ENCODE measurements at regions not wholly inside any gene's neighbourhood (a gene's known extent, or its start where the extent isn't known, plus 50 kb on each side); places are given as distances from the start of the nearest gene placed in this dataset.

DNA sequence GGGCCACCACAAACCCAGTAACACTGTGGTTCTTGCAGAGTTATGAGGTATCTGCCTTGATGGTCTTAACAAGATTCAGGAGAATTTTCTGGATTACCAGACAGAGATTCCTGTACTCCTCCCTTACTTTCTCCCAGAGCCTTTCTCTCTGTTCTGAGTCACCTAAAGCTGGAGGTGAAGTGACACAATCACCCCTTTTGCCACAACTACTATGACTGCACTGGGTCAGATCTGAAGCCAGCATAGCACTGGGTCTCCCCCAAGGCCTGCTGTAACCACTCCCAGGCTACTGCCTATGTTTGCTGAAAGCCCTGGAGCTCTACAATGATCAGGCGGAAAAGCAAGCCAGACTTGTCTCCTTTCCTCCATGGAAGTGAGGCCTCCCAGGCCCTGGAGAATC, 156.7 kb upstream of the NEGR1 start:
- Mint-ChIP-seq H3K27me3 (no peaks in the 10 kb centered on the region), H3K4me1 (no peaks in the 10 kb centered on the region), H3K9me3 (ENCODE audit: insufficient read depth) (peaks cover 3% of the 10 kb centered on the region), H3K4me3 (no peak overlapping the region), H3K27ac (no peak overlapping the region)
- intact Hi-C loops (cut with micrococcal nuclease) = no loop called here
- Histone ChIP-seq H4K20me1 (ENCODE audit: control insufficient read depth, insufficient read depth, low read length, poor library complexity, severe bottlenecking) (no peaks in the 10 kb centered on the region), H3K79me2 (ENCODE audit: control insufficient read depth, insufficient read depth, low read length) (no peaks in the 10 kb centered on the region), H3K27me3 (replicated peaks in 1 of 4; ENCODE audit: control extremely low read depth in 1 of 4, control insufficient read depth in 3 of 4, insufficient read depth in 4 of 4, low read length in 3 of 4) (no peaks in the 10 kb centered on the region), H3K9ac (ENCODE audit: low read length) (no peak overlapping the region), H3K36me3 (replicated peaks in 1 of 2; ENCODE audit: control extremely low read depth in 1 of 2, control insufficient read depth in 1 of 2, extremely low read depth in 1 of 2, insufficient read depth in 2 of 2, low read length in 1 of 2) (no peaks in the 10 kb centered on the region), H3K4me2 (replicated peaks; ENCODE audit: low read depth, low read length, poor library complexity, severe bottlenecking) (no peak overlapping the region), H3K27ac (ENCODE audit: low read length in 2 of 2) (no peak overlapping the region), H2AFZ (ENCODE audit: insufficient read depth, low read depth, low read length, poor library complexity, severe bottlenecking) (no peak overlapping the region), H3K9me3 (ENCODE audit: control extremely low read depth in 1 of 3, control insufficient read depth in 2 of 3, insufficient read depth in 1 of 3, low read length in 2 of 3) (peaks cover 0 to 6% (median 0%) of the 10 kb centered on the region in 3 donors), H3K4me1 (ENCODE audit: control insufficient read depth in 2 of 2, insufficient read depth in 2 of 2, low read length in 2 of 2) (no peaks in the 10 kb centered on the region), H3K4me3 (ENCODE audit: control extremely low read depth in 1 of 5, extremely low read depth in 1 of 5, insufficient read depth in 1 of 5, low read depth in 2 of 5, low read length in 4 of 5) (no peak overlapping the region)
- ATAC-seq (ENCODE audit: low read depth) (no peak), DNase-seq (no peak)
- CTCF ChIA-PET = no interaction called here
- POLR2A ChIA-PET = no interaction called here
- 89% methylated on average over 1 of the region's 1 CpG for WGBS (ENCODE audit: insufficient coverage)
- TF ChIP-seq EZH2 (IDR thresholded peaks at IDR 0.05; ENCODE audit: borderline replicate concordance, insufficient read depth, low read depth, low read length, poor library complexity, severe bottlenecking) = no peak
- TF ChIP-seq, protein P1, sequence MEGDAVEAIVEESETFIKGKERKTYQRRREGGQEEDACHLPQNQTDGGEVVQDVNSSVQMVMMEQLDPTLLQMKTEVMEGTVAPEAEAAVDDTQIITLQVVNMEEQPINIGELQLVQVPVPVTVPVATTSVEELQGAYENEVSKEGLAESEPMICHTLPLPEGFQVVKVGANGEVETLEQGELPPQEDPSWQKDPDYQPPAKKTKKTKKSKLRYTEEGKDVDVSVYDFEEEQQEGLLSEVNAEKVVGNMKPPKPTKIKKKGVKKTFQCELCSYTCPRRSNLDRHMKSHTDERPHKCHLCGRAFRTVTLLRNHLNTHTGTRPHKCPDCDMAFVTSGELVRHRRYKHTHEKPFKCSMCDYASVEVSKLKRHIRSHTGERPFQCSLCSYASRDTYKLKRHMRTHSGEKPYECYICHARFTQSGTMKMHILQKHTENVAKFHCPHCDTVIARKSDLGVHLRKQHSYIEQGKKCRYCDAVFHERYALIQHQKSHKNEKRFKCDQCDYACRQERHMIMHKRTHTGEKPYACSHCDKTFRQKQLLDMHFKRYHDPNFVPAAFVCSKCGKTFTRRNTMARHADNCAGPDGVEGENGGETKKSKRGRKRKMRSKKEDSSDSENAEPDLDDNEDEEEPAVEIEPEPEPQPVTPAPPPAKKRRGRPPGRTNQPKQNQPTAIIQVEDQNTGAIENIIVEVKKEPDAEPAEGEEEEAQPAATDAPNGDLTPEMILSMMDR (IDR thresholded peaks at IDR 0.05) = no peak

DNA sequence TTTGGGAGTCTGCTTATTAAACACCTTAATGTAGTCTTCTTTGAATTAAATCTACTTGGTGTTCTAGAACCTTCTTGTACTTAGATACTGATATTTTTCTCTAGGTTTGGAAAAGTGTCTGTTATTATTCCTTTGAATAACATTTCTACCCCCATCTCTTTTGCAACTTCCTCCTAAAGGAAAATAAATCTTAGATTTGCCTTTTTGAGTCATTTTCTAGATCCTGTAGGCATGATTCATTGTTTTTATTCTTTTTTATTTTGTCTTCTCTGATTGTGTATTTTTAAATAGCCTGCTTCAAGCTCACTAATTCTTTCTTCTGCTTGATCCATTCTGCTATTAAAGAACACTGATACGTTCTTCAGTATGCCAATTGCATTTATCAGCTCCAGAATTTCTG, 155.9 kb upstream of the NEGR1 start:
- CTCF ChIA-PET = no interaction called here
- Histone ChIP-seq H3K9me3 (ENCODE audit: control extremely low read depth in 1 of 3, control insufficient read depth in 2 of 3, insufficient read depth in 1 of 3, low read length in 2 of 3) (peaks cover 0 to 6% (median 0%) of the 10 kb centered on the region in 3 donors), H3K36me3 (replicated peaks in 1 of 2; ENCODE audit: control extremely low read depth in 1 of 2, control insufficient read depth in 1 of 2, extremely low read depth in 1 of 2, insufficient read depth in 2 of 2, low read length in 1 of 2) (no peaks in the 10 kb centered on the region), H4K20me1 (ENCODE audit: control insufficient read depth, insufficient read depth, low read length, poor library complexity, severe bottlenecking) (no peaks in the 10 kb centered on the region), H3K4me3 (ENCODE audit: control extremely low read depth in 1 of 5, extremely low read depth in 1 of 5, insufficient read depth in 1 of 5, low read depth in 2 of 5, low read length in 4 of 5) (no peak overlapping the region), H3K9ac (ENCODE audit: low read length) (no peak overlapping the region), H3K79me2 (ENCODE audit: control insufficient read depth, insufficient read depth, low read length) (no peaks in the 10 kb centered on the region), H3K4me1 (ENCODE audit: control insufficient read depth in 2 of 2, insufficient read depth in 2 of 2, low read length in 2 of 2) (no peaks in the 10 kb centered on the region), H3K4me2 (replicated peaks; ENCODE audit: low read depth, low read length, poor library complexity, severe bottlenecking) (no peak overlapping the region), H2AFZ (ENCODE audit: insufficient read depth, low read depth, low read length, poor library complexity, severe bottlenecking) (no peak overlapping the region), H3K27ac (ENCODE audit: low read length in 2 of 2) (no peak overlapping the region), H3K27me3 (replicated peaks in 1 of 4; ENCODE audit: control extremely low read depth in 1 of 4, control insufficient read depth in 3 of 4, insufficient read depth in 4 of 4, low read length in 3 of 4) (no peaks in the 10 kb centered on the region)
- Mint-ChIP-seq H3K9me3 (ENCODE audit: insufficient read depth) (peaks cover 3% of the 10 kb centered on the region), H3K4me1 (no peaks in the 10 kb centered on the region), H3K27me3 (no peaks in the 10 kb centered on the region), H3K4me3 (no peak overlapping the region), H3K27ac (no peak overlapping the region)
- ATAC-seq (ENCODE audit: low read depth) (no peak), DNase-seq (no peak)
- intact Hi-C loops (cut with micrococcal nuclease) = no loop called here
- no CpG with 5 or more reads among the region's 1 CpG for WGBS (ENCODE audit: insufficient coverage)
- POLR2A ChIA-PET = no interaction called here
- TF ChIP-seq EZH2 (IDR thresholded peaks at IDR 0.05; ENCODE audit: borderline replicate concordance, insufficient read depth, low read depth, low read length, poor library complexity, severe bottlenecking) = no peak
- TF ChIP-seq, protein P1 (IDR thresholded peaks at IDR 0.05) = no peak

Data from B cell (primary cell).